HG02798 (cell line): ENCODE measurements at regions not wholly inside any gene's neighbourhood (a gene's known extent, or its start where the extent isn't known, plus 50 kb on each side); places are given as distances from the start of the nearest gene placed in this dataset.

ENCODE experiments used
- ATAC-seq: cut with Tn5 transposase; IDR thresholded peaks from one replicate; pipeline ENCODE4 v1.9.1; 2021; ENCODE audit warnings: mild to moderate bottlenecking; ENCODE audit not compliant: unreplicated experiment, poor library complexity

GRCh38 chr22:48585916-48586798 is 1241.5 kb downstream of the BRD1 start:
- ATAC-seq = no peak

- no peak for ATAC-seq
These were observed 1243.5 kb downstream of the BRD1 start for GRCh38 chr22:48584170-48584569.

- no peak for ATAC-seq
These were observed 1245.7 kb downstream of the BRD1 start for GRCh38 chr22:48581796-48582469.

- no peak for ATAC-seq
These were observed 1246.4 kb downstream of the BRD1 start for GRCh38 chr22:48581205-48581766.

GRCh38 chr22:48580481-48580970 is 1247.1 kb downstream of the BRD1 start:
- no peak for ATAC-seq

- ATAC-seq = no peak
These were observed 1247.8 kb downstream of the BRD1 start for GRCh38 chr22:48579928-48580309.

GRCh38 chr22:48579043-48579927 is 1248.4 kb downstream of the BRD1 start:
- ATAC-seq = no peak

GRCh38 chr22:48578138-48579042 is 1249.3 kb downstream of the BRD1 start:
- no peak for ATAC-seq

GRCh38 chr22:48577691-48578090 is 1250.0 kb downstream of the BRD1 start:
- no peak for ATAC-seq

GRCh38 chr22:48577014-48577690 is 1250.5 kb downstream of the BRD1 start:
- ATAC-seq = no peak

- ATAC-seq = no peak
These were observed 1251.2 kb downstream of the BRD1 start for GRCh38 chr22:48576333-48577013.

- ATAC-seq = no peak
These were observed 1251.9 kb downstream of the BRD1 start for GRCh38 chr22:48575618-48576332.

- ATAC-seq = no peak
These were observed 1252.7 kb downstream of the BRD1 start for GRCh38 chr22:48574776-48575617.

- ATAC-seq = no peak
These were observed 1253.9 kb downstream of the BRD1 start for GRCh38 chr22:48573766-48574165.

GRCh38 chr22:48572951-48573350 is 1254.7 kb downstream of the BRD1 start:
- no peak for ATAC-seq

GRCh38 chr22:48570912-48571311 is 1256.8 kb downstream of the BRD1 start:
- no peak for ATAC-seq
